GM12874 (cell line): ENCODE measurements at regions not wholly inside any gene's neighbourhood (a gene's known extent, or its start where the extent isn't known, plus 50 kb on each side); places are given as distances from the start of the nearest gene placed in this dataset.

Source experiments
- TF ChIP-seq, protein P1 (sequence below): IDR thresholded peaks from 2 replicates; pipeline ENCODE4 v1.5.1; 2011; ENCODE audit warnings: low read depth, mild to moderate bottlenecking, control low read depth, low read length, moderate library complexity; ENCODE audit not compliant: insufficient read depth

DNA sequence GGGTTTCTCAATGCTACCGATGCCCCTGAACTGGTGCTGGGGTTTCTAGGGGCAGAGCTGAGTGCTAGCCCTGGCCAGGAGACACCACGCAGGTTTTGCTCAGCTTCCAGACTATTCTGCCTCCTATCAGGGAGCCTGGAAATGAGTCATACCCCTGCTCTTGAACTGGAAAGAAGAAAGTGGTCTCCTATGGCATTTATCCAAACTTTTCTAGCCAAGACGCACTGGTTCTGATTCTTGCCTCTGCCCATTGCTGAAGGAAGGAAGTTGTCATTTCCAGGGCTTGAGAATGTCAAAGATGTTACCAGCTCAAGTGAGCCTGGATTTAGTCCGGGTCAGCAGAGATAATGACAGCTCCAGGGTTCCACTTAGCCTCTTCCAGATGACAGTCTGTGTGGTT lies 561.9 kb downstream of the CDK5RAP2 start:
- TF ChIP-seq, protein P1, sequence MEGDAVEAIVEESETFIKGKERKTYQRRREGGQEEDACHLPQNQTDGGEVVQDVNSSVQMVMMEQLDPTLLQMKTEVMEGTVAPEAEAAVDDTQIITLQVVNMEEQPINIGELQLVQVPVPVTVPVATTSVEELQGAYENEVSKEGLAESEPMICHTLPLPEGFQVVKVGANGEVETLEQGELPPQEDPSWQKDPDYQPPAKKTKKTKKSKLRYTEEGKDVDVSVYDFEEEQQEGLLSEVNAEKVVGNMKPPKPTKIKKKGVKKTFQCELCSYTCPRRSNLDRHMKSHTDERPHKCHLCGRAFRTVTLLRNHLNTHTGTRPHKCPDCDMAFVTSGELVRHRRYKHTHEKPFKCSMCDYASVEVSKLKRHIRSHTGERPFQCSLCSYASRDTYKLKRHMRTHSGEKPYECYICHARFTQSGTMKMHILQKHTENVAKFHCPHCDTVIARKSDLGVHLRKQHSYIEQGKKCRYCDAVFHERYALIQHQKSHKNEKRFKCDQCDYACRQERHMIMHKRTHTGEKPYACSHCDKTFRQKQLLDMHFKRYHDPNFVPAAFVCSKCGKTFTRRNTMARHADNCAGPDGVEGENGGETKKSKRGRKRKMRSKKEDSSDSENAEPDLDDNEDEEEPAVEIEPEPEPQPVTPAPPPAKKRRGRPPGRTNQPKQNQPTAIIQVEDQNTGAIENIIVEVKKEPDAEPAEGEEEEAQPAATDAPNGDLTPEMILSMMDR: no peak

DNA sequence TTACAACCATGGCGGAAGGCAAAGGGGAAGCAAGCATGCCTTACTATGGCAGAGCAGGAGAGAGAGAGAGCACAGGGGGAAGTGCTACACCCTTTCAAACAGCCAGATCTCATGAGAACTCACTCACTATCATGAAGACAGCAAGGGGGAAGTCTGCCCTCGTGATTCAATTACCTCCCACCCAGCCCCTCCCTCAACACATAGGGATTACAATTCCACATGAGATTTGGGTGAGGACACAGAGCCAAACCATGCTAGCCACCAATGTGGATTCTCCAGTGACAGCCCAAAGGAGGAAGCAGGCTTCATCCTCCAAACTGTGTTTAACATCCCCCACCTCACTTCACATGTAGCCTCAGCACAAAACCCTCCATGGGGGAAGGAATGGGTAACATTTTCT lies 563.7 kb downstream of the CDK5RAP2 start:
- TF ChIP-seq, protein P1: no peak

DNA sequence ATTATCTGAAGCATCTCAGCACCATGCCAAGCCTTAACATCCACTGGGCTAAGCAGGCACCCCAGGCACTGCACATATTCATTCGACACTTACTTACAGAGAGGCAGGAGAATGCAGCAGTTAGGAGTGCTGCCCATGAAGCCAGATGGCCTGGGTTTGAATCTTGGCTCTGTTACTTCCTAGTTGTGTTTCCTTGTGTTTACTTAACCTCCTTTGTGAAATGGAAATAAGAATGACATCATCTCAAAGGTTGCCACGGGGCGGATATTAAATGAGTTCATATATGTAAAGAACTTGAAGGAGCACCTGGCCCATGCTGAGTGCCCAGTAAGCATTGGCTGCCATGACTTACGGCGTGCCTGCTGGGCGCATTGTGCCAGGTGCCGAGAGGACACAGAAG lies 565.2 kb downstream of the CDK5RAP2 start:
- TF ChIP-seq, protein P1: no peak

DNA sequence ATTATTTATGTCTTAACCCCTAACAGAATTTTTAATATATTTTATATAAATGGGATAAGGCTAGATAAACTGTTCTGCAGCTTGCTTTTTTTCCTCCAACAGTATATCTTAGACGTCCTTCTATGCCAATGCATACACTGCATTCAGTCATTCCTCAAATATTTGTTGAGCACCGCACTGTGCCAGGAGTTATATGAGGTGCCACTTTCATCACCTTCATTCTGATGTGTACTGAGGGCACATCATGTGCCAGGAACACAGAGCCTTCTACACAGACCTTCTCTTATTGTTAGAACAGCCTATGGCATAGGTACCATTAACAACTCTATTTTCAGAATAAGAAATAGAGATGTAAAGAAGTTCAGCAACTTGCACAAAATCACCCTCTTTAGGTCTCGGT lies 570.1 kb downstream of the CDK5RAP2 start:
- TF ChIP-seq, protein P1: no peak

DNA sequence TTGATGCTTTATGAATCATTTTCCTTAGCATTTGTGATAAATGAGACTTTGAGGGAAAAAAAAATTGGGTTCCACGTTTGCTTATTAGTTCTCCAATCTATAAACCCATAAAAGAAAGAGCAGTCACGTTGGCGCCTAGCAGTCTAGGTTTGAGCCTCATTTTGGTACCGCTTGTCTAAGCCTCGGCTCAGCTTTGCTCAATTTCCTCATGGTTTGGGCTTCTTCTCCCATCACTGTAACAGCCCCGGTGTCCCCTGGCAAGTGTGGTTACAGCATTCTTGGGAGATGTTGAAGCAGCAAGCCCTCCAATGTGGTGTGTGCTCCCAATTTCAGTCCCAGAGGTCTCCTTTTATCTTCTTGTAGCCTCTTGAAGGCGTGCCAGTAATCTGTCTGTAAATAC lies 578.4 kb downstream of the CDK5RAP2 start:
- TF ChIP-seq, protein P1: no peak

DNA sequence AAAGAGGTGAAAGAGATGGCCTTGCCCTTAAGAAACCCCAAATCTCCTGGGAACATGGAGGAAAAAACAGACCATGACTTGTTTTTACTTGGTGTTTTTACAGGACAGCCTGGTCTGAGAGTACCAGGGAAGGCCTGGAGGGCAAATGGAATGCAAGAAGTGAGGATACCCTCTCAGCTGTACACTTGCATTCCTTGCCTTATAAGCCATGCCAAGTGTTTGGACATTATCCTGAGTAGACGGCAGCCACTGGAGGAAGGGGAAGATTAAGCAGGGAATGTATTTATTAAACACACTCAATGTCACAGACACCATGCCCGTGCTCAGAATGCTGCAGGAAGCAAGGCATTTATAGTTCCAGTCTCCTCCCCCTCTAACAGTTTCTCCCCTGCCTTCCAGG lies 581.4 kb downstream of the CDK5RAP2 start:
- TF ChIP-seq, protein P1: no peak

DNA sequence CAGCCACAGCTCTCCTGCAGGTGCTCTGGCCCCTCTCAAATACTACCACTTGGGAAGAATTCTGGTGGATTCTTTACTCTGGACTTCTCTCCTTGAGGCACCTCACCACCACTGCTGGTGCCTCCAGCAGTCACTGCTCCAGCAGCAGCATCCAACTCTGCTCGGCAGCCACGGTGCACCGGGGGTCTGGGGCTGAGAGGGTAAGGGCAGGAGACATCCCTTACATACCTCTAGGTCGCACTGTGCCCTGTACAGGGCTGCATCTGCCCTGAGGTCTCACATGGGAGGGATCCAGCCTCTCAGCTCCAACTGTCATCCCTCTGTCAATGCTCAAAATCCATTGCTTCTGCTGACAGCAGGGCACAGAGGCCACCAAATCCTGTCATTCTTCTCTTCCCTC lies 588.2 kb downstream of the CDK5RAP2 start:
- TF ChIP-seq, protein P1: no peak

DNA sequence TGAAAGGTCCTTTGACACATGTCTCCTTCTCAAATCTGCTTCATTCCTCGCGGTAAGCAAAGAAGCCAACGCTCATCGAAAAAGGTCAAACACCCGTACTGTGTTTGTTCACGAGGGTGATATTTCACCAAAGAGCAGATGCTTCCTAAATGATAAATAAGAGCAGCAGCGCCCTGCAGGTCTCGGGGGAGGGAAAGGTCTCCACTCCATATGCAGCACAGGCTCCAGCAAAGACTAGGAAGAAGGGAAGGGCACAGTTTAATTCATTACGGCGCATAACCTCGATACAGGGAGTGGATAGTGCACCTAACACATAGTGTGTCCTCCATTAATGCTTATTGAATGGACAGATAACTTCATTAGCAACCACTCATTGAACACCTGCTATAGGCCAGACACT lies 593.3 kb downstream of the CDK5RAP2 start:
- TF ChIP-seq, protein P1: no peak
